Endothelial cell of umbilical vein (primary cell): ENCODE measurements at regions not wholly inside any gene's neighbourhood (a gene's known extent, or its start where the extent isn't known, plus 50 kb on each side); places are given as distances from the start of the nearest gene placed in this dataset.

Experiments
- BruUV-seq: library from RNA; stranded (reverse); fragments of 400-500 nt; replicated peaks from 2 replicates; lab custom pipeline; 2021; lab: Mats Ljungman, UMichigan
- CTCF ChIA-PET: fragments of 300-600, 350-600 bp; sonication (Branson Sonifier 250); formaldehyde crosslinking; loops from one replicate; lab custom pipeline; 2021; ENCODE audit warnings: antibody characterized with exemption, inconsistent platforms; lab: Charles Lee
- POLR2A ChIA-PET: fragments of 300-600, 350-600 bp; sonication (Branson Sonifier 250); formaldehyde crosslinking; loops from one replicate; lab custom pipeline; 2021; ENCODE audit warnings: antibody characterized with exemption, inconsistent platforms; lab: Charles Lee
- DNase-seq: peaks from one replicate; pipeline ENCODE4 v3.0.0-alpha.2; 2011; ENCODE audit warnings: low read depth, low spot score
- FAIRE-seq: peaks from 2 replicates; lab custom pipeline; 2011; peaks lifted over from hg19 to GRCh38; lab: Jason Lieb, UNC
- H2AFZ ChIP-seq: 2 replicates; pipeline ENCODE4 v1.6.0; 2012; ENCODE audit warnings: low read depth, low read length, control low read depth, inconsistent platforms
- H3K27ac ChIP-seq: 2 replicates; pipeline ENCODE4 v1.5.1; 2011; ENCODE audit warnings: low read depth, mild to moderate bottlenecking, control low read depth, low read length, moderate library complexity; ENCODE audit not compliant: insufficient read depth
- H3K27me3 ChIP-seq, 2 experiments: 2 replicates each; pipeline versions ENCODE4 v1.6.0 to v1.6.1; 2011; ENCODE audit warnings: low read length in 2 of 2, mixed read lengths in 1 of 2; ENCODE audit not compliant: control insufficient read depth in 2 of 2, insufficient read depth in 2 of 2
- H3K36me3 ChIP-seq, 2 experiments: 2 replicates in 1 of 2; 3 replicates in 1 of 2; pipeline ENCODE4 v1.5.1; 2011; ENCODE audit warnings: low read length in 2 of 2, mild to moderate bottlenecking in 1 of 2, moderate library complexity in 1 of 2; ENCODE audit not compliant: control insufficient read depth in 2 of 2, insufficient read depth in 2 of 2; ENCODE audit errors: extremely low read depth in 1 of 2
- H3K4me1 ChIP-seq: 3 replicates; pipeline ENCODE4 v1.5.1; 2011; ENCODE audit warnings: mild to moderate bottlenecking, low read length; ENCODE audit not compliant: control insufficient read depth, insufficient read depth; ENCODE audit errors: extremely low read depth
- H3K4me2 ChIP-seq: 2 replicates; pipeline ENCODE4 v1.6.1; 2011; ENCODE audit warnings: low read length, control low read depth, mixed read lengths; ENCODE audit not compliant: insufficient read depth
- H3K4me3 ChIP-seq, 3 experiments: fragments of 200-600 bp in 1 of 3; sonication (generic), shearing (Covaris generic) in 1 of 3; replicated peaks in 1 of 3; 2 replicates each; pipeline ENCODE4 v1.5.1; 2011 to 2016; ENCODE audit warnings: control low read depth in 3 of 3, low read length in 3 of 3, mild to moderate bottlenecking in 2 of 3, inconsistent platforms in 1 of 3, low read depth in 1 of 3, moderate library complexity in 1 of 3; ENCODE audit not compliant: insufficient read depth in 1 of 3
- H3K79me2 ChIP-seq: 2 replicates; pipeline ENCODE4 v1.6.0; 2012; ENCODE audit warnings: low read length, inconsistent platforms; ENCODE audit not compliant: control insufficient read depth, insufficient read depth
- H3K9ac ChIP-seq: replicated peaks from 2 replicates; pipeline ENCODE3; 2011; ENCODE audit warnings: low read length, control low read depth; ENCODE audit not compliant: insufficient read depth; ENCODE audit errors: extremely low read depth
- H3K9me1 ChIP-seq: replicated peaks from 3 replicates; pipeline ENCODE4 v1.6.0; 2011; ENCODE audit warnings: mild to moderate bottlenecking, low read length; ENCODE audit not compliant: control insufficient read depth, insufficient read depth; ENCODE audit errors: extremely low read depth
- H3K9me3 ChIP-seq: replicated peaks from 2 replicates; pipeline ENCODE4 v1.5.1; 2012; ENCODE audit warnings: low read length, inconsistent platforms; ENCODE audit not compliant: control insufficient read depth, insufficient read depth
- H4K20me1 ChIP-seq: replicated peaks from 2 replicates; pipeline ENCODE3; 2011; ENCODE audit warnings: mild to moderate bottlenecking, low read length; ENCODE audit not compliant: control insufficient read depth, insufficient read depth; ENCODE audit errors: extremely low read depth
- EZH2 ChIP-seq: IDR thresholded peaks from 2 replicates; pipeline ENCODE4 v1.6.1; 2012; ENCODE audit warnings: borderline replicate concordance, low read depth, mild to moderate bottlenecking, moderate library complexity, low read length, inconsistent platforms; ENCODE audit not compliant: severe bottlenecking
- GATA2 ChIP-seq: IDR thresholded peaks from 2 replicates; pipeline ENCODE4 v1.7.0; 2011; ENCODE audit warnings: low read depth, mild to moderate bottlenecking, moderate library complexity, mixed read lengths, low read length; ENCODE audit not compliant: insufficient read length, insufficient read depth
- JUN ChIP-seq: IDR thresholded peaks from 2 replicates; pipeline ENCODE4 v1.6.1; 2011; ENCODE audit warnings: borderline replicate concordance, low read depth; ENCODE audit not compliant: insufficient read length, insufficient read depth
- MAX ChIP-seq: IDR thresholded peaks from 2 replicates; pipeline ENCODE4 v1.6.1; 2011; ENCODE audit not compliant: insufficient read depth, insufficient read length
- MYC ChIP-seq: IDR thresholded peaks from one replicate; pipeline ENCODE4 v1.6.1; 2011; ENCODE audit warnings: mild to moderate bottlenecking, low read depth, low read length
- POLR2A ChIP-seq: IDR thresholded peaks from 2 replicates; pipeline ENCODE4 v1.6.1; 2012; ENCODE audit warnings: low read depth, mild to moderate bottlenecking, control low read depth, low read length
- POLR2AphosphoS5 ChIP-seq: IDR thresholded peaks from 2 replicates; pipeline ENCODE4 v1.6.1; 2012; ENCODE audit warnings: low read depth, mild to moderate bottlenecking, control low read depth, low read length, moderate library complexity; ENCODE audit not compliant: insufficient read depth
- dilution Hi-C: fragments of 300-500 bp; cut with MboI; formaldehyde crosslinking; loops from one replicate; pipeline ENCODE4 v1.15.0; 2019; ENCODE audit warnings: low sequenced_read_pairs; ENCODE audit not compliant: extremely low pct_ligation_motif_present
- intact Hi-C: fragments of 100-400 bp; cut with micrococcal nuclease; formaldehyde crosslinking; loops from one replicate; pipeline ENCODE4 v1.10.0; 2022
- TF ChIP-seq, protein P1 (sequence below), 2 donors: IDR thresholded peaks; 1 replicate in 1 of 2; 2 replicates in 1 of 2; pipeline ENCODE4 v1.5.1; 2011; ENCODE audit warnings: low read length in 2 of 2, mild to moderate bottlenecking in 2 of 2, moderate library complexity in 2 of 2, control low read depth in 1 of 2, inconsistent platforms in 1 of 2, low read depth in 1 of 2; ENCODE audit not compliant: insufficient read depth in 1 of 2; ENCODE audit errors: extremely low read depth in 1 of 2

GRCh38 chr6:111957623-111958315 is 84.5 kb upstream of the FYN start:
- ChIA-PET CTCF (interaction anchor here (0.9 to 2.7 kb wide), 5 partner anchors 9 to 33 kb away, joined by 3 to 7 read pairs (median 3); no protein-coding TSS in a partner anchor), POLR2A (interaction anchor here (0.7 kb wide), 1 partner anchor 17 kb away, joined by 3 read pairs; no protein-coding TSS in a partner anchor)
- Histone ChIP-seq H3K9me1 (no peaks in the 10 kb centered on the region), H3K27ac (no peak overlapping the region), H3K4me3 (no peak overlapping the region), H3K9me3 (no peaks in the 10 kb centered on the region), H2AFZ (no peak overlapping the region), H4K20me1 (no peaks in the 10 kb centered on the region), H3K79me2 (no peaks in the 10 kb centered on the region), H3K27me3 (peaks cover 12 to 17% of the 10 kb centered on the region in 2 experiments), H3K4me1 (no peaks in the 10 kb centered on the region), H3K36me3 (no peaks in the 10 kb centered on the region), H3K4me2 (no peak overlapping the region), H3K9ac (no peak overlapping the region)
- intact Hi-C loops (no loop called here), dilution Hi-C loops (no loop called here)
- no TSS peak for BruUV-seq
- FAIRE-seq (no peak), DNase-seq (no peak)
- TF ChIP-seq EZH2, result no peak
- TF ChIP-seq POLR2AphosphoS5, result no peak
- no peak for TF ChIP-seq POLR2A

- dilution Hi-C loops, result no loop called here
- Histone ChIP-seq H3K4me3 (no peak overlapping the region), H3K4me2 (no peak overlapping the region), H3K36me3 (no peaks in the 10 kb centered on the region), H2AFZ (no peak overlapping the region), H3K27ac (no peak overlapping the region), H3K9me1 (no peaks in the 10 kb centered on the region), H3K9me3 (no peaks in the 10 kb centered on the region), H4K20me1 (no peaks in the 10 kb centered on the region), H3K9ac (no peak overlapping the region), H3K27me3 (peaks cover 12 to 14% of the 10 kb centered on the region in 2 experiments), H3K4me1 (no peaks in the 10 kb centered on the region), H3K79me2 (no peaks in the 10 kb centered on the region)
- FAIRE-seq (no peak), DNase-seq (no peak)
- ChIA-PET CTCF (interaction anchor here (1.1 to 2.7 kb wide), 4 partner anchors 8 to 27 kb away, joined by 3 to 7 read pairs (median 4); no protein-coding TSS in a partner anchor), POLR2A (interaction anchor here (0.7 to 0.8 kb wide), 2 partner anchors 16 to 113 kb away, joined by 3 read pairs; no protein-coding TSS in a partner anchor)
- no TSS peak for BruUV-seq
- no peak for TF ChIP-seq MAX
- TF ChIP-seq, protein P1, sequence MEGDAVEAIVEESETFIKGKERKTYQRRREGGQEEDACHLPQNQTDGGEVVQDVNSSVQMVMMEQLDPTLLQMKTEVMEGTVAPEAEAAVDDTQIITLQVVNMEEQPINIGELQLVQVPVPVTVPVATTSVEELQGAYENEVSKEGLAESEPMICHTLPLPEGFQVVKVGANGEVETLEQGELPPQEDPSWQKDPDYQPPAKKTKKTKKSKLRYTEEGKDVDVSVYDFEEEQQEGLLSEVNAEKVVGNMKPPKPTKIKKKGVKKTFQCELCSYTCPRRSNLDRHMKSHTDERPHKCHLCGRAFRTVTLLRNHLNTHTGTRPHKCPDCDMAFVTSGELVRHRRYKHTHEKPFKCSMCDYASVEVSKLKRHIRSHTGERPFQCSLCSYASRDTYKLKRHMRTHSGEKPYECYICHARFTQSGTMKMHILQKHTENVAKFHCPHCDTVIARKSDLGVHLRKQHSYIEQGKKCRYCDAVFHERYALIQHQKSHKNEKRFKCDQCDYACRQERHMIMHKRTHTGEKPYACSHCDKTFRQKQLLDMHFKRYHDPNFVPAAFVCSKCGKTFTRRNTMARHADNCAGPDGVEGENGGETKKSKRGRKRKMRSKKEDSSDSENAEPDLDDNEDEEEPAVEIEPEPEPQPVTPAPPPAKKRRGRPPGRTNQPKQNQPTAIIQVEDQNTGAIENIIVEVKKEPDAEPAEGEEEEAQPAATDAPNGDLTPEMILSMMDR (IDR thresholded peaks at IDR 0.05; ENCODE audit: extremely low read depth in 1 of 2, insufficient read depth in 1 of 2, low read depth in 1 of 2, low read length in 2 of 2), result no peak
- TF ChIP-seq MYC, result no peak
- TF ChIP-seq JUN, result no peak
- TF ChIP-seq POLR2AphosphoS5, result no peak
- no peak for TF ChIP-seq GATA2
- intact Hi-C loops, result no loop called here
Measured at GRCh38 chr6:111958534-111958933, 85.3 kb upstream of the FYN start.
